ENCODE measurements at regions not wholly inside any gene's neighbourhood (a gene's known extent, or its start where the extent isn't known, plus 50 kb on each side); places are given as distances from the start of the nearest gene placed in this dataset.

- TF ChIP-seq CTCF (IDR thresholded peaks at IDR 0.05) (no peak), POLR2A (IDR thresholded peaks at IDR 0.05; ENCODE audit: low read depth) (no peak), POLR2AphosphoS5 (IDR thresholded peaks at IDR 0.05) (no peak)
Observed at GRCh38 chr20:50290112-50290511, 99.5 kb downstream of the CEBPB start.

All from esophagus muscularis mucosa (tissue), 3 donors.